GM19397 (cell line): ENCODE measurements at regions not wholly inside any gene's neighbourhood (a gene's known extent, or its start where the extent isn't known, plus 50 kb on each side); places are given as distances from the start of the nearest gene placed in this dataset.

Source experiments
- ATAC-seq: cut with Tn5 transposase; IDR thresholded peaks from one replicate; pipeline ENCODE4 v1.9.1; 2021; ENCODE audit warnings: mild to moderate bottlenecking, moderate library complexity; ENCODE audit not compliant: unreplicated experiment

DNA sequence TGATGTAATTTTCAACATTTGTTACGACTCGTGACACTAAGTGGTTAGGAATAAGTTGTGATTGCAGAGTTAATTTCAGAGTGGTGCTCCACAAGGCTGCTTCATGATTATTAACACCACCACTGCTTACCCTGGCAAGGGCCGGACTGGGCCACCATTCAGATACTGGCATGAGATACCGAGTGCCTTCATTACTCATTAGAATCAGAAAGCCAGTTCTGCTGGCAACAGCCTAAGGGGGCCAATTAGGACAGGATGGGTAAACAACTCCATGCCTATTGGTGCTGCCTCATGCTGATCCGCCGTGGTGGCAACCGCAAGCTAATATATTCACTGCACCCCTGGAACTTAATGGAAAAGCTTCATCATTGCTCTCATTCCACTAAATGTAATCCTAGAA, 575.1 kb downstream of the EFNB2 start:
- ATAC-seq, result no peak

DNA sequence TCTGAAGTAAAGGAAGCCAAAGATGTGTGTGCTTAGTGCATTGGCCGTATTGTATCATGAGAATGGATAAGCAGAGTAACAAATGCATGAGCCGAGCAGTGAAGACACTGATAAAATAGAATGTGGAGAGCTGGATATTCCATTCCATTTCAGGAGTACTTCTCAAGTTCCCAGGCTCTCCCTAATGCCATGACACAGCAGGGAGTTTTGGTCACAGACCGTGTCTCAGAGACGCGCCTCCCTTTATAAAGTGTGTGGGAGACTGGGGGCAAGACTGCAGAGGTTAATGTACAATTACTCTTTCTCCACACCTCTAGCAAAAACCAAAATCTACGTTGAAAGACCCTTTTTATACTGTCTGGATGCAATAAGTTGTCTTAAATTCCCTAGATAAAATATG, 575.6 kb downstream of the EFNB2 start:
- no peak for ATAC-seq

DNA sequence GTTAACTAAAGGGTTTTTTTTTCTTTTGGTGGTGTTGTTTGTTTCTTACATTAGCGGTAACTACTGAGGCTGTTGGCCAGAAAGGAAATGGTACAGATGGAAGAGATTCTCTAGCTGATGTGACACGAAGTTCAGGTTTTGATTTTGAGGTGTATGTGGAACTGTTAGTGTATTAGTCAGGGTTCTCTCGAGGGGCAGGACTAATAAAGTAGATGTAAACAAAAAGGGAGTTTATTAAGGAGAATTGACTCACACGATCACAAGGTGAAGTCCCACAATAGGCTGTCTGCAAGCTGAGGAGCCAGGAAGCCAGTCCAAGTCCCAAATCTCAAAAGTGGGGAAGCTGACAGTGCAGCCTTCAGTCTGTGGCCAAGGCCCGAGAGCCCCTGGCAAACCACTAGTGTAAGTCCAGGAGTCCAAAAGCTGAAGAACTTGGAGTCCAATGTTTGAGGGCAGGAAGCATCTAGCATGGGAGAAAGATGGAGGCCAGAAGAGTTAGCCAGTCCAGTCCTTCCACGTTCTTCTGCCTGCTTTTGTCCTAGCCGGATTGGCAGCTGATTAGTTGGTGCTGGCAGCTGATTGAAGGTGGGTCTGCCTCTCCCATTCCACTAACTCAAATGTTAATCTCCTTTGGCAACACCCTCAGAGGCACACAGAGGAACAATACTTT, 577.6 kb downstream of the EFNB2 start:
- ATAC-seq, result no peak

DNA sequence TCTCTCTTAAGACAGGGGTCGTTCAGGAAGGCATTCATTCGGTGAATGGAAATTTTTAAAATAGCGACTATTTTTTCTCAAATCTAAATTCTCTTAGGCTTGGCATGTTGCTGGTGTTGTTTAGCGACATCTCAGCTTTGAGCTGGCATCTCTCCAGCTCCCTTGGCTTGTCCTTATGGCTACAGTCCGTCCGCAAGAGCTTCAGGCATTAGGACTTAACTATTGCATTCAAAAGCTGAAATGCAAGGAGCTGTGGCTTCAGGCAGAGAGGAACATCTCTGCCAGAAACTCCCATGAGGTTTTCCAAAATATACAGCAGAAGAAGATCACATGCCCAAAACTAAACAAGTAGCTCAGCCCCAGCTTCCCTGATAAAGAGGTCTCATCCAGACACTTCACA, 578.5 kb downstream of the EFNB2 start:
- ATAC-seq, result no peak

DNA sequence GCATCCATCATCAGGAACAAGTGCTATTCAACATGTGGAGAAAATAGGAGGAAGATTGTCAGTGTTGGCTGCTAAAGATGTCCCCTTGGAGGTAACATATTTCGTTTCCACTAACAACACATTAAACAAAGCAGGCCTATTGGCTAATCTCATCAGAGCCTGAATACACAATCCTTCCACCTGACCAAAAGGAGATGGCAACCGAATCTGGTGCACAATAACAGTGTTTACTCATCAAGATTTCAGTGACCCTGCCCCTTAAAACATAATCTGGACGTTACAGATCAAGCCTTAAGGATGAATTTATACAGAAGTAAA, 582.5 kb downstream of the EFNB2 start:
- ATAC-seq, result no peak

DNA sequence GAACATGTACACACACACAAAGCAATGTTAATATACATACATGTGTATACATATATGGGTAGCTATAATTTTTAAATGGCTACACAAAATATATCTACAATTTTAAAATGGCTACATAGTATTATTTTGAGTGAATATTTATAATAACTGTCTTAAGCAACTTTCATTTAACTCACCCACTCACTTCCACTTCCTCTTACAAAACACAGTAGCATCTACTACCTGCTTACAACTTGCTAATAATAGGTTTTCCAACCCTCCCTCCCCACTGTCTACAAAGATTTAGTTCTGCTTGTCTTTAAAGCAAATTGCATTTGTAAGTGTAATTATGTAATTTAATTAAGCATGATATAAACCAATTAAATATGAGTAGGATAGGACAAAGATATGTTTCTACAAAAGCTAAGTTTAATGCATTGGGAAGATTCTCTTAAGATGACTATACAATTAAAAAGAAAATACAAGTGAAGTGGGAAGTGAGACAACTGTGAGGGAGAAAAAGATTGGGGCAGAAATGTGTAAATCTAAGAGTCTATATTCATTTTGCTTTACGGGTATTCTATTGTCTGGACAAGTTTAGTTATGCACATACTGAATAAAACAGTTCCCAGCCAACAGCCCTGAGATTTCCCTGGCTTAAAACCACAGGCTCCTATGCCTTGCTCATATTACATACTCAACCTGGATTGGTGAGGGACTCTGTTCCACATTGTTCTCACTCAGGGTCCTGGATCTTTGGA, 583.1 kb downstream of the EFNB2 start:
- no peak for ATAC-seq

DNA sequence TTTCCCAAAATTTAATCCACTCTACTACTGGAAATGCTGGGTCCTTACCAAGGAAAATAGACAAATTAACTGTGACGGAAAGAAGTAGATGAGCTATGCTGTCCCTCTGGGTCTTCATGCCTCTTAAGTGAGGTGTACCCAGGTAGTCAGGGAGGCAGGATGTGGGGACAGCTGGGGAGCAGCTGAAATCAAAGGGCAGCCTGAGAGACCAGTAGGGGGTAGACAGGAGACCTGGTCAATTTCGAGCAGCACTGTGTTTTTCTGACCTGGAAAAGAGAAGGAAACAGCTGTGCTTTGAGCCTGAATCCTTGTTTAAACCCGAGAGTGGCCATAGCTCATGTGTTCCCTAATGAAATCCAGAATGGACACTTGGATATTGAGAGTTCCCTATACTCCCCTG, 587.3 kb downstream of the EFNB2 start:
- ATAC-seq, result no peak

DNA sequence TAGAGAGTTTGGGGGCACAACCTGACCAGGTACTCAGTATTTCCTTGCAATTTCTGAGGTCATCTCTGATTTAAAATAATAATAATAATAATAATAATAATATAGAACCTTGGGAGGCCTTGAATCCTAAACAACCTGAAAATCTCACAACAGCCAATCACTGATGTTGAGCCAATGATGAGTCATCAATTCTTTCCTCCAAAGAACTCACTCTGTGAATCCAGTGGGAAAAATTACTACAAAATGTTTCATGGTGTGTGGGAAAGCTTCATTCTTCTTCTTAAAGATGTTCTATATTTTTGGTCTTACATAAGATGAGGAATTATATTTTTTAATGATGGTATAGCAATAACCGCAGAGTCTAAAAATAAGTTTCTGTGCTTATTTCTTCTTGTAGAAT, 594.6 kb downstream of the EFNB2 start:
- ATAC-seq, result no peak

DNA sequence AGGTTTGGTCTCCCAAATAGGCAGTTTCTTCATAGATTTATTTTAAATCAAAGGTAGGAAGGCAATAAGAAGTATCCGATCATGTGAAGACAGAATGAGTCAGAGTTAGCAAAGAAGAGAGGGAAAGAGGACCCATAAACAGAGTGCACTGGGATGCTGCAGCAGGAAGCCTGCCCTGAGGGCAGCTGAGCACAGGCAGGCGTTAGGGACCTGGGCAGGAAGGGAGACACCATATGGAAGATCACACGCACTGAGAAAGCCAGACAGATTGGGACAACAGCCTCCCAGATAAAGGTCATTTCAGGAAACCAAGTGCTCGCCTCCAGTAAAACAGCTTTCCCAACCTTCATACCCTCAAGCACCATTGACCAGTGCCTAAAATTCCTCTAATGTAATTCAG, 598.0 kb downstream of the EFNB2 start:
- ATAC-seq, result no peak

DNA sequence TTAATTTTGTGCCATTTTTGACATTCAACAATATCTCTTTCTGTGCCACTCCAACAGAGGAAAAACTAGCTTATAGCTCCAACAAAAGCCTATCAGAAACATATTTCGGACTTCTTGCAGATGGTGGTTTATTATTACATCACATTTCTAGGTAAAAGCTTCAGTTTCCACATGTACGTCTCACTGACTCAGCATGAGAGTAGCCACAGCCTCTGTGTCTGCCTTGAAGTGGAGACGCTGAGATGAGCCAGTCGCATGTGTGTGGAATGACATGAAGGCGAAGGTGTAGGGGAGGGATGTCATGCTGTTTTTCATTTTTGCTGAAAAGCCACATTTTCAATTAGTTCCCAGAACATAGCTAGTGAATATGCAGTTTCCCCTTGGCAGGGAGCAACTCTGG, 598.6 kb downstream of the EFNB2 start:
- no peak for ATAC-seq

DNA sequence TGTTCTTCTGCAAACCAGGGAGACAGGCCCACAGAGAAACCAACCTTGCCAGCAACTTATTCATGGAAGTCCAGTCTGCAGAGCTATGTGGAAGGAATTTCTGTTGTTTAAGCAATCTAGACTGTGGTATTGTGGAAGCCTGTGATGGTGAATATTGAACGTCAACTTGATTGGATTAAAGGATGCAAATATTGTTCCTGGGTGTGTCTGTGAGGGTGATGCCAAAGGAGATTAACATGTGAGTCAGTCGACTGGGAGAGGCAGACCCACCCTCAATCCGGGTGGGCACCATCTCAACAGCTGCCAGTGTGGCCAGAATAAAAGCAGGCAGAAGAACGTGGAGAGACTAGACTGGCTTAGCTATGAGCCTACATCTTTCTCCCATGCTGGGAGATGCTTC, 606.0 kb downstream of the EFNB2 start:
- no peak for ATAC-seq

DNA sequence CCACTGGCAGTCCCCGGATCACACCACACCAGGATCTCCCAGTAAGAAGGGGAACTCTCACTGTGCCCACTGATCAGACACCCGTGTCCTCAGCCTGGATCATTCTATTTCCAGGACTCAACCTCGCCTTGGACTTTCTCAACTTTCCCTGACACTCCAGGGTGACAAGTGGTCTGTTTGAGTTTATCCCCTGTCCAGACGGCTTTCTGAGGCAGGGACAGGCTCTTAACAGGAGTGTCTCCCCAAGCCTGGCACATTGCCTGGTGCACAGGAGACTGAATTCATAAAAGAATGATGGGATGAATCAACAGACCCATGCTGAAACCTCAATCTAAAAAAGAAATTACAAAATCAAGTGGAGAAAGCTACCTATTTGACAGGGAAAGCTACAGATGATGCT, 606.6 kb downstream of the EFNB2 start:
- ATAC-seq, result no peak

DNA sequence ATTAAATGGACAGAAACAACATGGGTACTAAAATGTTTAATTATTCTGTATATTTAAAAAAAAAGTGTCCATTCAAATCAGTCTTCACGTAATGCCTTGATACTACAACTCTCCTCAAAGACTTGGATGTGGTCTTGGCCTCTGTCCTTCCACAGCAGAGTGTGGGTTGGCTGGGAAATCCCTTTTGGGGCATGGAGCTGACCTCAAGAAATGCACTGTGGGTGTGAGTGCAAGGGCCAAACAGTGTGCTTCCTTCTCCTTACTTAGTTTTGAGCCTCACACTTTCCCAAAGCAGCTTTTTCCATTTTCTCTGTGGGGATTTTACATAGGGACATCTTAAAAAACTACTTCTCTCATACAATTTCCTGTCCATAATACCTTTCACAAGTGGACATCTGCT, 607.4 kb downstream of the EFNB2 start:
- ATAC-seq, result no peak

DNA sequence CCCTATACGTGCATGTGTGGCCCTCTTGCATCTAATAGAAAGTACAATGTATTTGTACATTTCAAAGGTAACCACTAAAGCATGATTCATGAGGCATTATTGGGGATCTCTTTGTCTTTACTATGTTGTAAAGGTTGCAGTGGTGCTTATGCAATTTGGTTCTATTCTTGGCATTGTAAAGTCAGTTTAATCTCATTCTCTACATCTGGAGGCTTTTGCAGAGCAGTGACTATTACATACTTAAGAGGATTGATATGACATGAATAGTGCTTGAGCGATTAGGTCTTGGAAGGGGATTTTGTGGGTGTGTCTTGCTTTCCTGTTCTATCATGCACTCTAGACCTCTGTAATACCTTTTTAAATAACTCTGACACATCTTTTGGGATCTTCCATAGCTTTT, 610.0 kb downstream of the EFNB2 start:
- ATAC-seq, result no peak

DNA sequence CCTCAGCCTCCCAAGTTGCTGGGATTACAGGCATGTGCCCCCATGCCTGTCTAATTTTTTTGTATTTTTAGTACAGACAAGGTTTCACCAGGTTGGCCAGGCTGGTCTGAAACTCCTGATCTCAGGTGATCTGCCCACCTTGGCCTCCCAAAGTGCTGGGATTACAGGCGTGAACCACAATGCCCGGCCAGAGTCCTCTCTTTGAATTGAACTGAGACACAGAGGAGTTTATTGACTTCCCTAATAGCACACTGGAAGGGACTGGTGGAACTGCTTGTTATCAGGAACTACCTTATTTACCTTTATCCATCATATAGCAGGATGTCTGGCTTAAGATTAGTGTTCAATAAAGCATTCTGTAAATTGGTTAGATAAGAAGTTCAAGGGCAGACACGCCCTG, 613.8 kb downstream of the EFNB2 start:
- ATAC-seq, result no peak

DNA sequence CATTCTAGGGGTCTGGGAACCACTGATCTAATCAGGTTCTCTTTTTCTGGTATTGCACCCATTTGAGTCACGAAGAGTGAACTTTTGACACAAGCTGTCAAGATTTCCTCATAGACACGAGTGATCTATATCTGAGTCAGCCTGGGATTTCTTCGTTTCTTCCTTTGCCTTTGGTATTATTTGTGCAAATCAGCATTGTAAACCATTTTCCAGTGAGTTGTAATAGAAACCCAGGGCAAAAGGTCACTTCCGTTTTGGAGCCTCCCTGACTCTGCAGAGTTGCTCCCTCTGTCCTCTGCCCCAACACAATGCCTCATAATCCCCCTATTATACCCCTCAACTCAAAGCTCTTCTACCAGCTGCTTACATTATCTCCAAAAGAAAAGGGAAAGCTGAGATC, 615.1 kb downstream of the EFNB2 start:
- ATAC-seq, result no peak

DNA sequence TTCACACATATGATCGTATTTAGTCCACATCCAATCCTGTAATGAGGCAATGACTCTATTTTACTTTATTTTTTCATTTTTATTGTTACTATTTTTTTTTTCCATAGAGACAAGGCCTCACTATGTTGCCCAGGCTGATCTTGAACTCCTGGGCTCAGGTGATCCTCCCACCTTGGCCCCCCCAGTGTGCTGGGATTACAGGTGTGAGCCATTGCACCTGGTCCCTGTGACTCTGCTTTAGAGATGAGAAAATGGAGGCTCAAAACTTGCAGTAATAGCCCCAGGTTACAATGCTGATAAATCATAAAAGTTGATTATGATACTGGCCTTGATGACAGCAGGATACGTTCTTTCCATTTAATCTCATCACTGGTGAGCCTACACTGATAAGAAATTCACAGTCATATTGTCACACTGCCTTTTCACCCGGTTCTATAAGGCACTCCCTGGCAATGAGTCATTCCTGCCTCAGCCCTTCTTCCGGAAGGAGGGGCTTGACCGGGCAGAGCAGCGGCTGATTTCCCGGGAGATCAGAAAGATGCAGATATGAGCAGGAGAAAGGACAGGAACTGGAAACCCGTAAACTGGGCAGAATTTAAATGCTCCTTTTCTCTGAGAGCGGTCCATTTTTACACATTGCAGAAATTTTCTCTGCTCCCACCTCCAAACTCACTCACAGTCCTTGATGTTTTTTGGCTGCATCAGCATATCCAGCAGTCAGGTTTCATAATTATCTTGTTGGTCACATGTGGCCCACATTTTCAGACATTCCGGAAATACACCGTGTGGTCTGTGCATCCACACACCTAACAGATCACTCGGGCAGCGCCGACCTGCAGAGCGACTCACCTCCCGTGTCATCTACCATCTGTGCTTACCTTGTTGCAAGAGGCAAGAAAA, 616.4 kb downstream of the EFNB2 start:
- ATAC-seq, result no peak

DNA sequence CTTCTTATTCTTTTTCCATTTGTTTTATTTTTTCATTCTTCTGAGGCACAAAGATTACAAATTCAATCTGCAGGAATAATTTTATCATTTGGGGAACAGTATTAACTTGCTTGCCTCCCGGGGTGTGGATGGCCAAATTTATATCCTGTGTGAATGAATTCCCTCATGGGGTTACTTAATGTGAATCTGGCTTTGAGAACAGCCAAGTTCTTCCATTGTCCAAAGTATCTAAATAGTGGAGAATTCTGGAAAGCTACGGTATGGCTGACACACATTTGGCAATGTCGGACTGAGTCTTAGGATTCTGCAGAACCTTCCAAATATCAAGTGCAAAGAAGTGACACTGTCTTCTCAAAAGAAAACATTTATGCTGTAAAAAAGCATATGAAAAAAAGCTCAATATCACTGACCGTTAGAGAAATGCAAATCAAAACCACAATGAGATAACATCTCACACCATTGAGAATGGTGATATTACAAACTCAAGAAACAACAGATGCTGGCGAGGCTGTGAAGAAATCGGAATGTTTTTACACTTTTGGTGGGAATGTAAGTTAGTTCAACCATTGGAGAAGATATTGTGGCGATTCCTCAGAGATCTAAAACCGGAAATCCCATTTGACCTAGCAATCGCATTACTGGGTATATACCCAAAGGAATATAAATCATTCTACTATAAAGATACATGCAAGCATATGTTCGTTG, 620.2 kb downstream of the EFNB2 start:
- no peak for ATAC-seq

DNA sequence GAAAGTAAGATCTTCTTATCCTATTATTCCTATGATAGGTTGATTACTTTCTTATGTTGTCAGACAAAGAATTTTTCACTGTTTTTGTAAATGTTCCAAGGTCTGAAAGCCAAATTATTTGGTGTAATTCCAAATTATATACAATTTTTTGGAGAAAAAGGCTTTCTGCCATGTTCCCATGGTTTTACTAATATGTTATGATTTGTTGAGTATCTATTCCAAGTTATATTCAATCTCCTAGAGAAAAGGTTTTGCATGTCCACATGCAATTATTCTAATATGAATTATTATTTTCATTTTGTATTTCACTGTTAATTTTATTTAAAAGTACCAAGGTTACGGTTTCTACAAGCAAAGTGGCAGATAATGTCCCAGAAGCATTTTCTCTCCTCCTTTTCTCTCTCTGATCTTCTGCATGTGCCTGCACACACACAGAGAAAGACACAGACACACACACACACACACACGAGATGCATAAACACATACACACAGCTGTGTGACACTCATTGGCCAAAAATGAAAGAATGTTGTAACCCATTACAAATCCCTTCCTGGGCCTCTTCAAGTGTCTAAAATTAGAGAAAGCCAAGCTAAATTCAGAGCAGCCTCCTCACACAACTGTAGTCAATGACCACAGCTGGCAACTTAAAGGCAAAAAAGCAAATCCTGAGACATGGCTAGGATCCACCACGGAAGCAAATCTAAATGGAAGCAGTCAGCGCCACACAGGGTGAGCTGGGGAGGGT, 621.0 kb downstream of the EFNB2 start:
- ATAC-seq, result no peak

DNA sequence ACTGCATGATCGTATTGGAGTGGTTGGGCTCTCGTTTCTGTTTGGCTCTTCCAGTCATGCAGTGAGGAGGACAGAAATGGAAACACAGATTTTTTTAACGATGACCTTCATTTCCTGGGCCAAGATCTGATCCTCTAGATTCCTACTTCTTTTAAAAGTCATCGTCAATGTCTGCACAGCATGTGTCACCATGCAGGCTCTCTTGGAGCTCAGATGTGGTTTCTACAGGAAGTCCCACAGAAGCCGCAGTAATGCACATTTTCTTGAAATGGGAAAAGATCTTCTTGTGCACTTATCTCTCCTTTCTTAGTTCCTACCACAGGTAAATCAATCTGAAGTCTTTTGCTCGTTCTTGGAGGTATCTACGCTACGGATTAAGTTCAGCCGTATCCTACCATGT, 626.9 kb downstream of the EFNB2 start:
- ATAC-seq, result no peak
